ENCODE measurements at regions not wholly inside any gene's neighbourhood (a gene's known extent, or its start where the extent isn't known, plus 50 kb on each side); places are given as distances from the start of the nearest gene placed in this dataset. TPM values are rescaled to one million over a fixed set of nuclear protein-coding genes. Genes with fewer than 3 reads are reported as not detected.

Small RNA genes in the stretch of these regions (small RNA-seq; reads per million reads assigned to genes)
- not detected for gene PIEZO1P1
